HUES6 (cell line): ENCODE measurements at regions not wholly inside any gene's neighbourhood (a gene's known extent, or its start where the extent isn't known, plus 50 kb on each side); places are given as distances from the start of the nearest gene placed in this dataset.

Experiments used
- H3K27ac ChIP-seq: 2 replicates; pipeline ENCODE4 v1.7.0; 2013; ENCODE audit warnings: low read depth, mild to moderate bottlenecking, low read length, inconsistent platforms
- H3K27me3 ChIP-seq: 2 replicates; pipeline ENCODE4 v1.6.1; 2013; ENCODE audit warnings: low read length; ENCODE audit not compliant: control insufficient read depth, insufficient read depth
- H3K36me3 ChIP-seq: 2 replicates; pipeline ENCODE4 v1.6.1; 2013; ENCODE audit warnings: low read length; ENCODE audit not compliant: control insufficient read depth, insufficient read depth
- H3K4me1 ChIP-seq: 2 replicates; pipeline ENCODE4 v1.6.1; 2013; ENCODE audit warnings: low read length; ENCODE audit not compliant: control insufficient read depth, insufficient read depth
- H3K4me3 ChIP-seq: 2 replicates; pipeline ENCODE4 v1.5.1; 2013; ENCODE audit warnings: low read depth, low read length
- H3K9ac ChIP-seq: one replicate; pipeline ENCODE4 v1.6.1; 2013; ENCODE audit warnings: mild to moderate bottlenecking, low read length
- H3K9me3 ChIP-seq: 2 replicates; pipeline ENCODE4 v1.6.1; 2013; ENCODE audit warnings: low read depth, low read length; ENCODE audit not compliant: control insufficient read depth, insufficient read depth

DNA sequence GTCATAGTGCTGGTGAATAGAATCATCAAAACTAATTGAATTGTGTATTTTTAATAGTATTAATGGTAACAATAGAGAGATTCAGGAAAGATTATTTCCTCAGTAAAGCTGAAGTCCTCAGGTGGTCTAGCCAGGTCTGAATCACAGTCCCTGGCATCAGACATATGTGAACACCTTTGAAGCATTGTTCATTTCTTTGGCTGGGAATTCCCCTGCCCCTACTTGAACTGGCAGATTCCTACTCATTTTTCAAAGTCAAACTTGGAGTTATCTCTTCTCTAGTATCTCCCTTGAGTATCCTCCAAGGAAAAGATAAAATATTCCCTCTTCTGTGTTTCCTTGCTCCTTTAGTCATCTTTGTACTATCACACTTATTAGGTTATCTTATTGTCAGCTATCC lies 759.8 kb downstream of the ADGRL2 start:
- Histone ChIP-seq H3K4me1 (peaks cover 7% of the 10 kb centered on the region), H3K36me3 (no peaks in the 10 kb centered on the region), H3K27me3 (no peaks in the 10 kb centered on the region), H3K9ac (no peak overlapping the region), H3K27ac (no peak overlapping the region), H3K4me3 (no peak overlapping the region), H3K9me3 (no peaks in the 10 kb centered on the region)

DNA sequence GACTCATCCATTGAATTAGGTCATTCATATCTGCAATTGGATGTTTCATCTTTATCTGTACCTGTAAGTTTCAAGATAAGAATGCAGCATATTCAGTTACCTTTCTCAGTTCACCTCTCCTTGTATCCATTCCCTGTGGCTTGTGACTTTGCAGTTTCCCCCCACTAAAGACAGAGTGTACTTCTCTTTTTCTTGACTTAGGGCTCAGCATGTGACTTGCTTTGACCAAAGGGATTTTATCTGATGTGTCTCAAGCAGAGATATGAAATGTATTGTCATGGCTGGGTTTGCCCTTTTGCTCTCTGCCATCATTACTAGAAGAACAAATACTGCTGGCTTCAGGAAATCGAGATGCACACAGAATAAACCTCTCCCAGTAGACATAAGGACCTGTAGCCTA lies 754.8 kb downstream of the ADGRL2 start:
- Histone ChIP-seq H3K4me1 (no peaks in the 10 kb centered on the region), H3K27me3 (no peaks in the 10 kb centered on the region), H3K4me3 (no peak overlapping the region), H3K27ac (no peak overlapping the region), H3K9me3 (no peaks in the 10 kb centered on the region), H3K9ac (no peak overlapping the region), H3K36me3 (no peaks in the 10 kb centered on the region)

- no peaks in the 10 kb centered on the region for H3K27me3 ChIP-seq
- H3K27ac ChIP-seq = no peak overlapping the region
- H3K9ac ChIP-seq = no peak overlapping the region
- no peaks in the 10 kb centered on the region for H3K36me3 ChIP-seq
- no peak overlapping the region for H3K4me3 ChIP-seq
- H3K9me3 ChIP-seq = no peaks in the 10 kb centered on the region; the same call in 1 of the 2 replicates
- no peaks in the 10 kb centered on the region for H3K4me1 ChIP-seq
These were observed 749.1 kb downstream of the ADGRL2 start for GRCh38 chr1:82549841-82550240.

DNA sequence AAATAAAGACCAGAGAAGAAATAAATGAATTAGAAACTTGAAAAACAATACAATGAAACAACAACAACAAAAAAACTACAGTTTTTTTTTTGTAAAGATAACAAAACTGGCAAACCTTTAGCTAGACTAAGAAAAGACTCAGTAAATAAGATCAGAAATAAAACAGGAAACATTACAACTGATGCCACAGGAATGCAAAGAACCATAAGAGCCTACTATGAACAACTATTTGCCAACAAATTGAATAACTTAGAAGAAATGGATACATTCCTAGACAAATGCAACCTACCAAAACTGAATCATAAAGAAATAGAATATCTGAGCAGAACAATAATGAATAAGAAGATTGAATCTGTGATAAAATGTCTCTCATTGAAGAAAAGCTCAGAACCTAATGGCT lies 742.0 kb downstream of the ADGRL2 start:
- Histone ChIP-seq H3K27me3 (no peaks in the 10 kb centered on the region), H3K4me1 (no peaks in the 10 kb centered on the region), H3K36me3 (no peaks in the 10 kb centered on the region), H3K9ac (no peak overlapping the region), H3K4me3 (no peak overlapping the region), H3K27ac (no peak overlapping the region), H3K9me3 (no peaks in the 10 kb centered on the region; the same call in 1 of the 2 replicates)

GRCh38 chr1:82542141-82542540 lies 741.4 kb downstream of the ADGRL2 start:
- Histone ChIP-seq H3K4me1 (no peaks in the 10 kb centered on the region), H3K4me3 (no peak overlapping the region), H3K9ac (no peak overlapping the region), H3K9me3 (no peaks in the 10 kb centered on the region; the same call in 1 of the 2 replicates), H3K36me3 (no peaks in the 10 kb centered on the region), H3K27me3 (no peaks in the 10 kb centered on the region), H3K27ac (no peak overlapping the region)

DNA sequence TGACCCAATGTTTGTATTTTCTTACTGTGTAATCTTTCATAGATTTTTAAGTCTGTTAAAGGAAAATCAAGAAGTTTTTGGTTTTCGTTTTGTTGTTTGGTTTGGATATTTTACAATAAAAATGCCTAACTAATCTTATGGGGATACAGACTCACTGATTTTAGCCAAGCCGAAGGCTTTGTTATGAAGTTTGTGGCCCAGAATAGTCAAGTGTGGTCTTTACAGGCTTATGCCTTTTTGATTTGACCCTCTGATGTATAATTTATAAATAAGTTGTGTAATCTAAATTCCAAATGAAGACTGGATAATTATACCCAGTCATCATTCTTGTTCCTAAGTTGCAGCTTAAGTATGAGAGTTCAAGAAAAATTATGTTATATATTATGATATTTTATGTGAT lies 739.3 kb downstream of the ADGRL2 start:
- no peaks in the 10 kb centered on the region for H3K36me3 ChIP-seq

DNA sequence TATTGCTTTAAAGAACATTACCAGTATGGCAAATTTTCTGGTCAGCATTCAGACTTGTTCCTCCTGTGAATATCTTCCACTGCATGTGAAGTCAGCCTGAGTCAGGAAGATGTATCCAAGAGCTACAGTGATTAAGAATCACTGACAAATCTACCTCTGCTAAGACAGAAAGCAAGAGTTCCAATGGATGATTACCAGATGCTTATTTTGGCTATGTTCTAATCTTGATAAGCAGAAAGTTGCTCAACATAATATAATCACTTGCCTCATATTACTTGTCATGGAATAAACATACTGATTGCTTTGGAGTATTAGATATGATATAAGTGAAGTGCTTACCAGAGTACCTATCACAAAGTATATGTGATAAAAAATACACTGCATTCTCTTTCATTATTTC lies 738.1 kb downstream of the ADGRL2 start:
- Histone ChIP-seq H3K4me1 (no peaks in the 10 kb centered on the region), H3K36me3 (no peaks in the 10 kb centered on the region), H3K9me3 (no peaks in the 10 kb centered on the region), H3K4me3 (no peak overlapping the region), H3K9ac (no peak overlapping the region), H3K27me3 (no peaks in the 10 kb centered on the region), H3K27ac (no peak overlapping the region)

More for the DNA sequence above, 739.3 kb downstream of the ADGRL2 start:
- H3K27ac ChIP-seq = no peak overlapping the region
- no peaks in the 10 kb centered on the region for H3K27me3 ChIP-seq
- H3K9me3 ChIP-seq = no peaks in the 10 kb centered on the region
- no peak overlapping the region for H3K9ac ChIP-seq
- no peak overlapping the region for H3K4me3 ChIP-seq
- H3K4me1 ChIP-seq = no peaks in the 10 kb centered on the region

DNA sequence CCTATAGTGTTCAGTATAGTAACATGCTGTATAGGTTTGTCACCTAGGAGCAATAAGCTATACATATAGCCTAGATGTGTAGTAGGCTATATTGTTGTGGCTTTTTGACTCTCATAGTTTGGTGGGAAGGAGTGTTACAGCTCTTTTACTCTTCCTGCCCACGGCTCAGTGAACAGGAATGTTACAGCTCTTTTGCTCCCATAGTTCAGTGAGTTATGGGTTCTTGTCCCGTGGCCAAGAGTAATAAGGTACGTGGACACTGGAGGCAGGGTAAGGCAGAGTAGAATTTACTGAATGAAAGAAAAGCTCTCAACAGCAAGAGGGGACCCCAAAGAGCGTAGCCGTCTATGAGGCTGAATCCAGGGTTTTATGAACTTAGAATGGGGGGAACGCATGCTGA lies 734.3 kb downstream of the ADGRL2 start:
- Histone ChIP-seq H3K4me3 (no peak overlapping the region), H3K27ac (no peak overlapping the region), H3K36me3 (no peaks in the 10 kb centered on the region), H3K9ac (no peak overlapping the region), H3K4me1 (peaks cover 3% of the 10 kb centered on the region; the same call in 1 of the 2 replicates), H3K27me3 (no peaks in the 10 kb centered on the region), H3K9me3 (peaks cover 2% of the 10 kb centered on the region; the same call in 1 of the 2 replicates)

GRCh38 chr1:82525378-82525777 lies 724.6 kb downstream of the ADGRL2 start:
- peaks cover 6% of the 10 kb centered on the region; the same call in 1 of the 2 replicates for H3K9me3 ChIP-seq
- no peaks in the 10 kb centered on the region for H3K36me3 ChIP-seq
- H3K4me1 ChIP-seq = no peaks in the 10 kb centered on the region
- no peak overlapping the region for H3K27ac ChIP-seq
- H3K4me3 ChIP-seq = no peak overlapping the region
- H3K27me3 ChIP-seq = no peaks in the 10 kb centered on the region
- no peak overlapping the region for H3K9ac ChIP-seq

GRCh38 chr1:82520611-82521010 lies 719.9 kb downstream of the ADGRL2 start:
- no peak overlapping the region for H3K27ac ChIP-seq
- no peak overlapping the region for H3K4me3 ChIP-seq
- no peaks in the 10 kb centered on the region for H3K27me3 ChIP-seq
- no peaks in the 10 kb centered on the region for H3K9me3 ChIP-seq
- H3K4me1 ChIP-seq = no peaks in the 10 kb centered on the region
- H3K36me3 ChIP-seq = no peaks in the 10 kb centered on the region
- H3K9ac ChIP-seq = no peak overlapping the region

DNA sequence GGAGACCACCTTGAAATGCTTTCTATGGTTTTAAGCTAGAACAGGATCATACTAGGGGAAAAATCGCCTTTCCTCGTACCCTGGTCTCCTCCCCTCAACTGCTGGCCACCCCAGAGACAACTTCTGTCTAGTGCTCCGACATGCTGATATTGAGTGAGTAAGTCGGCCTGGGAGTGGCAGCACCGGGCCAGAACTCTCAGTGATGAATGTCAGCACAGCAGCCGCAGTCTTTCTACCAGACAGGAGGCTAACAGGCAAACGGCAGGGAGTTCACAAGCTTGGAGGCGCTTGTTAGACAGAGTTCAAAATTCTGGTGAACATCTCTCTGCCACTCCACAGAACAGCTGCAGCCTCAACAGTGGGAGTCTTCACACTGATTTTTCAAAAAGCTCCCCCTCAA lies 716.9 kb downstream of the ADGRL2 start:
- Histone ChIP-seq H3K36me3 (no peaks in the 10 kb centered on the region), H3K4me3 (no peak overlapping the region), H3K4me1 (no peaks in the 10 kb centered on the region), H3K27ac (no peak overlapping the region), H3K9ac (no peak overlapping the region), H3K9me3 (no peaks in the 10 kb centered on the region), H3K27me3 (no peaks in the 10 kb centered on the region)

DNA sequence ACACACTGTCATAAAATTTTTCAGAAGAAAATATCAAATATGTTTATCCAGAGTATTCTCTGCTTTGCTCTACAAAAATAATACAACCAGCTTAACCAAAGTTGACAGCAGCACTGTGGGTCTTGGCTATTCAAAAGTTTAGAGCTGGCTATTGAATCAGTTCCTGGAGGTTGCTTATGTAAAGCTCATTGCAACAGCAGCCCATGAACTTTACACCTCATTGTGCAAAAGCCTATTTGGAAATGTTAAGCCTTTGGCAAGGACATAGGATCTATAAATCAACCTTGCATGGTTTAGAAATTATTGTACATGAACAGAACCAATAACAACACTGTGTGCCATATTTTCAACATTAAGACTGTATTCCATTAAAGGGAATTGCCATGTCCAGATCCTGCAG lies 714.9 kb downstream of the ADGRL2 start:
- no peak overlapping the region for H3K4me3 ChIP-seq

More for the DNA sequence above, 714.9 kb downstream of the ADGRL2 start:
- Histone ChIP-seq H3K36me3 (no peaks in the 10 kb centered on the region), H3K9ac (no peak overlapping the region), H3K4me1 (no peaks in the 10 kb centered on the region), H3K27ac (no peak overlapping the region), H3K9me3 (no peaks in the 10 kb centered on the region), H3K27me3 (no peaks in the 10 kb centered on the region)
